HL-60 (cell line): ENCODE measurements at regions not wholly inside any gene's neighbourhood (a gene's known extent, or its start where the extent isn't known, plus 50 kb on each side); places are given as distances from the start of the nearest gene placed in this dataset.

Source experiments
- DNase-seq, 2 experiments: peaks; one replicate each; pipeline ENCODE4 v3.0.0-alpha.2; 2010 to 2020; ENCODE audit warnings: low read depth in 1 of 2, low spot score in 1 of 2
- H3K27ac ChIP-seq: fragments of 250-450 bp; sonication (Bioruptor Pico); replicated peaks from 2 replicates; pipeline ENCODE4 v1.5.1; 2020; ENCODE audit warnings: mild to moderate bottlenecking, moderate library complexity
- H3K27me3 ChIP-seq: fragments of 250-450 bp; sonication (Bioruptor Pico); 2 replicates; pipeline ENCODE4 v1.5.1; 2021; ENCODE audit warnings: mild to moderate bottlenecking, moderate library complexity; ENCODE audit not compliant: insufficient read depth, poor library complexity, severe bottlenecking
- H3K4me3 ChIP-seq: replicated peaks from 2 replicates; pipeline ENCODE4 v1.5.1; 2011; ENCODE audit warnings: mild to moderate bottlenecking, control low read depth, low read length; ENCODE audit not compliant: insufficient read depth
- CTCF ChIP-seq: IDR thresholded peaks from one replicate; pipeline ENCODE4 v1.5.1; 2011; ENCODE audit warnings: low read length, control low read depth, inconsistent platforms; ENCODE audit not compliant: insufficient read depth
- GABPA ChIP-seq: IDR thresholded peaks from 2 replicates; pipeline ENCODE4 v1.6.1; 2012; ENCODE audit warnings: low read depth
- POLR2AphosphoS5 ChIP-seq: IDR thresholded peaks from 2 replicates; pipeline ENCODE4 v1.6.1; 2012; ENCODE audit warnings: low read depth
- REST ChIP-seq: IDR thresholded peaks from 2 replicates; pipeline ENCODE4 v1.6.1; 2012; ENCODE audit warnings: low read depth; ENCODE audit not compliant: insufficient replicate concordance
- SPI1 ChIP-seq: IDR thresholded peaks from 2 replicates; pipeline ENCODE4 v1.6.1; 2012; ENCODE audit warnings: low read depth, mild to moderate bottlenecking, borderline replicate concordance

GRCh38 chr14:86027144-86027543, 497.2 kb downstream of the FLRT2 start:
- Histone ChIP-seq H3K4me3 (no peak overlapping the region), H3K27me3 (no peaks in the 10 kb centered on the region), H3K27ac (no peak overlapping the region)
- DNase-seq = no peak
- TF ChIP-seq CTCF (no peak), POLR2AphosphoS5 (no peak), GABPA (no peak), SPI1 (no peak), REST (no peak)

GRCh38 chr14:86022031-86022629, 492.2 kb downstream of the FLRT2 start:
- no peak for TF ChIP-seq SPI1
- no peak for TF ChIP-seq GABPA
- no peak for TF ChIP-seq REST
- TF ChIP-seq POLR2AphosphoS5 = no peak
- no peak for TF ChIP-seq CTCF
- DNase-seq = no peak
- H3K4me3 ChIP-seq = no peak overlapping the region
- H3K27me3 ChIP-seq = no peaks in the 10 kb centered on the region
- H3K27ac ChIP-seq = no peak overlapping the region

- Histone ChIP-seq H3K27me3 (no peaks in the 10 kb centered on the region), H3K27ac (no peak overlapping the region)
- no peak for TF ChIP-seq CTCF
- no peak for TF ChIP-seq POLR2AphosphoS5
- no peak for TF ChIP-seq SPI1
- TF ChIP-seq REST = no peak
- TF ChIP-seq GABPA = no peak
Measured at GRCh38 chr14:86020841-86021240, 490.9 kb downstream of the FLRT2 start.

More at GRCh38 chr14:86020841-86021240, 490.9 kb downstream of the FLRT2 start:
- H3K4me3 ChIP-seq = no peak overlapping the region
- DNase-seq = no peak
